Anterior cingulate cortex (tissue), 58 donors: ENCODE measurements at regions not wholly inside any gene's neighbourhood (a gene's known extent, or its start where the extent isn't known, plus 50 kb on each side); places are given as distances from the start of the nearest gene placed in this dataset.
"Not testable (repeated sequence)": the region's sequence is repeated elsewhere in the genome, so short reads cannot be mapped to it uniquely, and the experiment has no call there.

Experiments used
- DNase-seq, 58 donors: peaks; one replicate each; lab custom pipeline; 2025; lab: John Stamatoyannopoulos, UW

DNA sequence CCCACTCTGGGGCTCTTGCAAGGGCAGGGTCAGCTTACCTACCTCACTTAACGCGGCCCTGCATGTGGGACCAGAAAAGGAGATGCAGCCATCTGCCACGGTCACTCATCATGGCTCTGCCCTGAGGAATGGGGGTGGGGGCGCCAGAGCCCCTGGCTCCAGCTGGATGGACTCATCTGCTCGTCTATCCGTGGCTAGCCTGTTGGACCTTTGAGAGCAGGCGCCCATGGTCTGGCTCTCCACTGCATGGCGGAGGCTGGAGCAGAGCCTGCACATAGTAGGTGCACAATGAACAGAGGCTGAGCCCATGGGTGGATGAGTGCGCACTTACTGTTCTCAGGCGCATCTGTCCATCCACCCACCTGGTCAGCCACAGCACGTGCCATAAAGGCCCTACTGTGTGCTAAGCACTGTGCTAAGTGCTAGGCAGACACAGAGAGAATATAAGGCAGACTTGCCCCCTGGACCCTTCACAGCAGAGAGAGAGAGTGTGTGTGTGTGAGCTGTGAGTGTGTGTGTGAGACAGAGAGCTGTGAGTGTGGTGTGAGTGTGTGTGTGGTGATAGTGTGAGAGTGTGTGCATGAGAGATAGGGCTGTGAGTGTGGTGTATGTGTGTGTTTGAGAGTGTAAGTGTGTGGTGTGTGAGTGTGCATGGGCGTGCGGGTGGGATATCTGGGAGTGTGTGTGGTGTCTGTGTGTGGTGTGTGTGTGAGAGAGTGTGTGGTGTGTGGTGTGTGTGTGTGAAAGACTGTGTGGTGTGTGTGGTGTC, 151.3 kb downstream of the TFCP2L1 start:
- no peak for DNase-seq

DNA sequence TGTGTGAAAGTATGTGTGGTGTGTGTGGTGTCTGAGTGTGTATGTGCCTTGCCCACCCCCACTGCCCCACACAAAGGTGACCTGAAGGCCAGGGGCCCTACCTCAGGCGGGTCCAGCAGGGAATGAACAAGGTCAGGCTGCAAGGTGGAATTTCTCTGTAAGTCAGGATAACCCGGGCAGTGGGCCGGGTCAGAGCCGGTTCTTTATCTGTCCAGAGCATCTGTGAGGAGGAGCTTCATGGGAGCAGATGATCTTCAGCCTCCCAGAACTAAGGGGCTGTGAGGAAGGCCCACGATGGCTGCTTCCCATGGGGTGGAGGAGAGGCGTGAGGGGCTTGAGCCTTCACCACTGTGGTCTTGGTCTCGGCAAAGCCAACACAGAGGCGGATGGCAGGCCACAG, 150.3 kb downstream of the TFCP2L1 start:
- no peak for DNase-seq

DNA sequence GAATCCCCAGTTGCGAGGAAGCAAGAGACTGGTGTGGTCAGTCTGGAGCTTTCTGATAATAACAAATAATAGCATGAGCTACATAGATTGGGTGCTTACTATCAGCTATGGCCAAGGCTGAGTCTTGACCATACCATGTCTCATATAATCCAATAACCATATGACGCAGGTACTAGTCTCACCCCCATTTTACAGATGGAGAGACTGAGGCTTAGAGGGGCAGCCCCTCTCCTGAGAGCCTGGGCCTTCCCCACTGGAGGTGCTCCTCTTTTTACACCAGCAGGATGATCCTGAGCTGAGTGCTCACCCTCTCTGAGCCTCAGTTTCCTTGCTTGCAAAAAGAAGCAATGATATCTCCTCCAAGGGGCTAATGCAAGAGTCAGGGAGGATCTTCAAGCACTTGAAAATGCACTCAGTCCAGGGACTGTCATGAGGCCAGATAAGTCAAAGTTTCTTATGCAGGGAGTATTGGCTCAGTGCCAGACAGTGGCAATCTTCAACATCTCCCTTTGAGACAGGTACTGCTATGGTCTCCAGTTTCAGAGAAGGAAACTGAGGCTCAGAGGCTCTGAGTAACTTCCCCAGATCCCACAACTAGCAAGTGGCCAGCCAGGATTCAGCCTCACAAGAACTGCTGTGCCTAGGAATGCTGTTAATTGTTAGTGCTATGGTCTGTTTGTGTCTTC, 149.7 kb downstream of the TFCP2L1 start:
- no peak for DNase-seq

DNA sequence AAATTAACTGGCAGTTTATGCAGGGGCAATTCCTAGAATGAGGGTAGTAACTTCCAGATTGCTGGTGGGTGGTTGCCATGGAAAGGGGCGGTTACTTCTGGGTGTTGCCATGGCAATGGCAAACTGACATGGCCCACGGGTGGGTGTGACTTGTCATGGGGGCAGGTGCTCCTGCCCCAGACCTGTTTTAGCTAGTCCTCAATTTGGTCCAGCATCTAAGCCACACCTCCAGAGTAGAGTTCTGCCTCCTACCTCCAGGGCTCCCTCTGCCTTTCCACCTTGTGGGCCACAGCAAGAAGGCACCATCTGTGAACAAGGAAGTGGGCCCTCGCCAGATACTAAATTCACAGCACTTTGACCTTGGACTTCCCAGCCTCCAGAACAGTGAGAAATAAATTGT, 148.7 kb downstream of the TFCP2L1 start:
- no peak for DNase-seq

DNA sequence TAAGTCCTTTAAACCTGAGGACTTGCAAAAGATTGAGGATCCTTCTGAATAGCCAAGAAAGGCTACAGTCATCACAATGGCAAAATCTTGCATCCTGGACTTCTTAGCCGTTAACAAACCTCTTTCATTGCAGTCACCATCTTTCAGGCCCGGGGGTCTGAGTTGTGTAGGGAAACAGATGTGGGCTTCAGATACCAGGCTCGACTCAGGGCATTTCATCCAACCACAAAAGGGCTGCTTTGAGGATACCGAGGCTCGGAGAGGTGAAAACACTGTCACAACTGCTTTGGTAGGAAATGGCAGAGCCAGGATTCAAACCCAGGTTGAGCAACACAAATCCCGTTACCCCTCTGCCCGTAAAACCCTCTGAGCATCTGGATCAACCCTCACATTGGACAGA, 147.4 kb downstream of the TFCP2L1 start:
- no peak for DNase-seq

DNA sequence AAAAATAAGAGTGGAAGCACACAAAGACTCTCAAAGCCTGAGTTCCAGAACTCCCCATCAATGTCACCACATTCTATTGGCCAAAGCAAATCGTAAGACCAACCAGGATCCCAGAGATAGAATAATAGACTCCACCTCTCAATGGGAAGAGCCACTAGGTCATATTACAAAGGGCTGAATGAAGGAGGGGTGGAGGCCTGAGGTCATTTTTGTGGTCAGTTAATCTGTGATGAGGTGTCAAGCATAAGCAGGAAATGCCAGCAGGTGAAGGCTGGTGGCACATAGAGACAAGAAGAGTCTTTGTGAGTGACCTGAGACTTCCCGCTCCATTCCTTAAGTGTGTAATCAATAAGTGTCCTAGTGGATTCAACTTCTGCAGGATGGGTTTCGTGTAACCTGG, 144.3 kb downstream of the TFCP2L1 start:
- no peak for DNase-seq

DNA sequence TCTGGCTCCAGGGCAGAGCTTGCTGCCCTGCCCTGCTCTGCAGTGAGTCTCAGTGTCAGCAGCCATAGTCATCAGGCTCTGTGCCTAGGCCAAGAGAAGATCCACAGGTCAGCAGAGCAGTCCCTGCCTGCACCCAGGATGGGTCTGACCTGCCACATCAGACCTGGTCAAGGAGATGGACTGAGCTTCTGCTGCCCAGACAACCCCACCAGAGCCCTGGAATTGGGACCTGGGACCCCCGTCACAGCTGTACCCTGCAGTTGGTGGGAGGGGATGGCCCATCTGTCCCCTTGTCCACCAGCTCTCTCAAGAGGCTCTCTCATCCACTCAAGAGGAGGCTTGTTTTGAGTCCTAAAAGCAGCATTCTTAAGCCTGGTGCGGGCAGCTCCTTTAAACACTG, 142.6 kb downstream of the TFCP2L1 start:
- no peak for DNase-seq

DNA sequence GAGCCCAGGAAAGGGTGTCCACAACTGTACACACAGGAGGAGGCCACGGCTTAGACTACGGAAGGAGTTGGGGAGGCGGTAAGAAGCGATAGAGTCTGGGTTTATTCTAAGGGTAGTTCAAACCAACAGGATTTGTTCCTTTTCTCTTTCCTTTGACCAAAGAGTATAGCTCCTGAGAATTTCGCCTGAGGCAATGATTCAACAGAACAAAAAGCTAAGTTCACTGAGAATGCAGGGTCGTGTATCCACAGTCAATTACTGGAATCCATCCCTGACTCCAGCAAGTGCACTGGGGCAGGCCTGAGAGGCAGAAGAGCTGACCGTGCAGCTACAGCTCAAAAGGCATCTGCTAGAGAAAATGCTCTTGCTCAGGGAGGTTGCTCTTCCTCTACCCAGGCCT, 140.9 kb downstream of the TFCP2L1 start:
- no peak for DNase-seq

DNA sequence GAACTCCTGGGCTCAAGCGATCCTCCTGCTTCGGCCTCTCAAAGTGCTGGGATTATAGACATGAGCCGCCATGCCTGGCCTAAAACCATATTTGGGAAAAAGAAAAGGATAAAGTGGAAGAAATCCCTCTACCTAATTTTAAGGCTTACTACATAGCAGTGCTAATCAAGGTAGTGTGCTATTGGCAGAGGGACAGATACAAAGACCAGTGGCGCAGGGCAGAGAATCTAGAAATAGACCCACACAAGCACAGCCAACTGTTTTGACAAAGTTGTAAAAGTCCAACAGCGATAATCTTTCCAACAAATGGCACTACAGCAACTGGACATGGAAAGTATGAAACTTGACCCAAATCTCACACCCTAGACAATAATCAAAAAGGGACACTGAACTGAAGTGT, 138.4 kb downstream of the TFCP2L1 start:
- DNase-seq: no peak

DNA sequence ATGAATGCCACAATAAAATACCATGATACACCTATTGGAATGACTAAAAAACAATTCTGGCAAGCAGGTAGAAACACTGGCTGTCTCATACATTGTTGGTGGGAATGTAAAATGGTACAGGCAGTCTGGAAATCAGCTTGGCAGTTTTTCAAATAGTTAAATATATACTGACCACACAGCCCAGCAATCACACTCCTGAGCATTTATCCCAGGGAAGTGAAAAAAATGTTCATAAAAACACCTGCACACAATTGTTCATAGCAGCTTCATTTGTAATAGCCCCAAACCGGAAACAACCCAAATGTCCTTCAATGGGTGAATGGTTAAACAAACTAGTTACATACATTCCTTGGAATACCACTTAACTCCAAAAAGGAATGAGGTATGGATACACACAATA, 137.2 kb downstream of the TFCP2L1 start:
- no peak for DNase-seq

DNA sequence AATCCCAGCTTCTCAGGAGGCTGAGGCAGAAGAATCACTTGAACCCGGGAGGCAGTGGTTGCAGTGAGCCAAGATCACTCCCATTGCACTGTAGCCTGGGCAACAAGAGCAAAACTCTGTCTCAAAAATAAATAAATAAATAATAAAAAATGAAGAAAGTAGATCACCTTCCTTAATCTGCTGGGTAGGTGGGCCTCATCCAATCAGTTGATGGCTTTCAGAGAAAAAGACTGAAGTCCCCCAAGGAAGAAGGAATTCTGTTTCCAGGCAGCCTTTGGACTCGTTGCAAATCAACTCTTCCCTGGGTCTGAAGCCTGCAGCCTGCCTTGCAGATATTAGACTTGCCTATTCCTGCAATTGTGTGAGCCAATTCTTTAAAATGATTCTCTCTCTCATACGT, 136.5 kb downstream of the TFCP2L1 start:
- DNase-seq: no peak

DNA sequence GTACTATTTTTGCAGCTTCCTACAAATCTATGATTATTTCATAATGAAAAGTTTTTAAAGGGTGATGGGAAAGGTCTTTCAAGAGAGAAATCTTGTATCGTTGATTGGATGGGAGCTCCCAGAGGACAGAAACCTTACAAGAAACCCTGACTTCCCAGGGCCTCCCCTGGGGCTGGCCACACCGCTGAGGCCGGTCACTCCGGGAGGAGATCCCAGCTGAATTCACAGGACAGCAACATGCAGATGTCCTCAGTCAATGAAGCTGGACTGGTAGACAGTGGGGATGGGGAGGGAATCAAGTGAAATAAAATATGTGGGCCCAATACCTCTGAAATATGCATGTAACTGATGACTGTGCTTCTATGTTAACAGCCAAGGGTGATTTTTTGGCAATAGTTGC, 135.6 kb downstream of the TFCP2L1 start:
- no peak for DNase-seq

DNA sequence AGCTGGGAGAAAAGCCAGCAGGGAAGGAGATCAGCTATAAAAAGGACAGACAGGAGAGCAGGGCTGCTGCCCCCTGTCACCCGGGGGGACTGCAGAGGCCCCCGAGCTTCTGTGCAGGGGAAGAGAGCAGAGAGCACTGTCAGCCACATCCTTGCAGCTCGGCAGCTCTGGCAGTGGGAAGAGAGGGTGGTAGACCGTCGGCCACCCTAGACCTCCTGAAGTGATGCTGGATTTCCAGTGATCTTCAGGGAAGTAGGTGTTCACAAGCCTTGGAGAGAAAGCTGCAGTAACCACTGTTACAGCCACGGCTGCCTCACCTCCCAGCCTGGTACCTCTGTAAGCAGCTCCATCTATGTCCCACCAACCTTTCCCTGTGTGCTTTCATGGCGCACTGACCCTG, 134.9 kb downstream of the TFCP2L1 start:
- no peak for DNase-seq

DNA sequence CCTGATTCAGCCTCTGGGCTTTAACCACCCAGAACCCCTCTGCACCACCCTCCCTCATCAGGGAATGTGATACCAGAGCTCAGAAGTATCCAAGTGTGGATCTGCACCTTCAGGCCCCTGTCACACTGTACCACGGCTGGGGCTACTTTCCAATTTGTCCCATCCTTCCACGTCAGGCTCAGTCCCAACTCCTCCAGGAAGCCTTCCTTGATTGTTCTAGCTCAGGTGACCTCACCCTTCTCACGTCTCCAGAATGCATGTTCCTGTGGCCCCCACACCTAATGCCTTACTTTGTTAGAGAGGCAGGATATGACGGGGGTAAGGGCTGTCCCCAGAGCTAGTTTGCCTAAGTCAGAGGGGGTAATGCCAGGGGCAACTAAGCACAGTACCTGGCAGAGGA, 134.3 kb downstream of the TFCP2L1 start:
- DNase-seq: no peak

DNA sequence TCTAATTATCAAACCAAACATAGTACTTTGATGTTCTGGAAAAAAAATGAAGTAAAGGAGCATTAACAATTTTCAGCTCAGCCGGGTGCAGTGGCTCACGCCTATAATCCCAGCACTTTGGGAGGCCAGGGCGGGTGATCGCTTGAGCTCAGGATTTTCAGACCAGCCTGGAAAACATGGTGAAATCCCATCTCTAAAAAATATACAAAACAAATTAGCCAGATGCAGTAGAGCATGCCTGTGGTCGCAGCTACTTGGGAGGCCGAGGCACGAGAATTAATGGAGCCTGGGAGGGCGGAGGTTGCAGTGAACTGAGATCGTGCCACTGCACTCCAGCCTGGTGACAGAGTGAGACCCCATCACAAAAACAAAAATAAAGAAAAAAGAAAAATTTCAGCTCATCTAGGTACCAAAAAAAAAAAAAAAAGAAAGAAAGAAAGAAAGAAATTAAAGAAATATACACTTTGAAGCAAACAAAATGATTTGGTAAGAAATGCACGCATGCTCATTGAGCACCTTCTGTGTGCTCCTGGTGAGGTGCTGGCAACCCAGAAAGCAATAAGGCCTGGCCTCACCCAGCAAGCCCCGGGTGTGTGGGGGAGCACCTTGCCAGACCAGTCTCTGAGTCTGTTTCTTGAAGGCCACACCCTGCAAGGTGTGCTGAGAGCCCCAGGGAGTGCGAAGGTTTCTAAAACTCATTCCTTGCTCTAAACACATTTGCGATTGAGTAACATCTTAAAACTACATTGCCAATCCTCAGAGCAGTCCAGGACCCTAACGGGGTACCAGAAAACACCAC, 133.5 kb downstream of the TFCP2L1 start:
- no peak for DNase-seq

DNA sequence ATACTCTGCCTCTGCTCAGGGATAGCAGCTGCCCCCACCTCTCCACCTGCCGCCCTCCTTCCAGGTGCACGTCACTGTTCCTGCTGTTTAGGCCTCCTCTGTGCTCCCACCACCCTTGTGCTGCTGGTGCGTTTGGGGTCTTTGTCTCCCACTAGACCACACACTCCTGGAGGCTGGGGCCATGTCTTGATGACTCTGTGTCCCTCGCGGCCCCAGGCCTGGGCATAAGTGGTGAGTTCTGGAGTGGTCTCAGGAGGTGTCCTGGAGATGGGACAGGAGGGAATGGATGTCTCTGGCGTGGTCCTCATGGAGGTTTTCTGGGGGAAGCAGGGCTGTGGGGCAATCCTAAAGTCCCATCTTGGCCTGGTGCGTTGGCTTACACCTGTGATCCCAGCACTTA, 132.1 kb downstream of the TFCP2L1 start:
- no peak for DNase-seq

DNA sequence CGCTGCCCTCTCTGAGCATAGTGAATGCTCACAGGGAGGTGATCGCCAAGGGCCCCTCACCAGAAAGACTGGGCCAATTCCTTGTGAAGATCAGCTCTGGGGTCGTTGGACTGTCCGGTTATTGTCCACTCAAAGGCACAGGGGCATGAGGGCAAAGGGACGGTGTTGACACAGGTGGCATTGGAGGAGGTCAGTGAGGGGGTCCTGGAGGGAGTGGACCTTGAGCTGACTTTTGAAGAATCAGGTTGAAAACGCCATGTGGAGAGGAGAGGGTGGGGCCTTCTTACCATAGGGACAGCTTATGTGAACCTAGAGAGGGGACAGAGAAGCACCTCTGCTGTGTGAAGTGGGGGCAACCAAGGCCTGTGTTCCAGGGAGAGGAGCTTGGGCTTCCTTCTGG, 131.5 kb downstream of the TFCP2L1 start:
- DNase-seq: no peak

DNA sequence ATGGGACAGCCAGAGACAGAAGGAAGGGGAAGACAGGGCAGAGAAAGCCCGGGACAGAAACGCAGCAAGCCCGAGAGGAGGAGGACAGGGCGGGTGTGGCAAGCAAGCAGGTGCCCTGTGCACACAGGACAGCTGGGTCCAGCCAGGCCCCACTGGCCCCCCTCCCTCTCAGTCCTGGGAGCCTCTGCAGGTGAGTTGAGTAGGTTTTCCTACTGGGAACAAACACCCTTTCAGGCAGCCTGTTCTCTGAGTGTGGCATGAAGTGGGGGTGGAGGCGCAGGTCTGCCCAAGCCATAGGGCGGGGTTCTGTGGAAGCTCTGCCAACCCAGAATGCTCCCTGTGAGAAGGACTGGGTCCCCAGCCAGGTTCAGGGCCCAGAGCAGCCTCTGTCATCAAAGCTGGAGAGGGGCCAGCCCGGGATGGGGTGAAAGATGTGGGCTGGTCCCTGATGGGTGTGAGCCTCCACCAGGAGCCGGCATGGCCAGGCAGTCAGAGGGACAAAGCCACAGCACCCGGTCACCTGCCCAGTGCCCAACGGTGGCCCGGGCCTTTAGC, 129.4 kb downstream of the TFCP2L1 start:
- DNase-seq: no peak

DNA sequence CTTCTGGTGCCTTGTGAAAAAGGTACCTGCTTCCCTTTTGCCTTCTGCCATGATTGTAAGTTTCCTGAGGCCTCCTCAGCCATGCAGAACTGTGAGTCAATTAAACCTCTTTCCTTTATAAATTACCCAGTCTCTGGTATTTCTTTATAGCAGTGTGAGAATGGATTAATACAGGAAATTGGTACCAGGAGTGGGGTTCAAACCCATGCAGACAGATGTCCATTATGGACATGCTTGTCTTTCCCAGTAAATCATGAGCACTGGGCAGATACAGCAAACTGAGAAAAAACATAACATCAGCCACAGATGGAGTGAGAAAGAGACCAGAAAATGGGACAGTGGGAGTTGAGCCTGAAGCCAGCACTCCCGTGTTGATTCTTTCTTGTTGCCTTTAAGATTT, 127.5 kb downstream of the TFCP2L1 start:
- DNase-seq: not testable (repeated sequence)

DNA sequence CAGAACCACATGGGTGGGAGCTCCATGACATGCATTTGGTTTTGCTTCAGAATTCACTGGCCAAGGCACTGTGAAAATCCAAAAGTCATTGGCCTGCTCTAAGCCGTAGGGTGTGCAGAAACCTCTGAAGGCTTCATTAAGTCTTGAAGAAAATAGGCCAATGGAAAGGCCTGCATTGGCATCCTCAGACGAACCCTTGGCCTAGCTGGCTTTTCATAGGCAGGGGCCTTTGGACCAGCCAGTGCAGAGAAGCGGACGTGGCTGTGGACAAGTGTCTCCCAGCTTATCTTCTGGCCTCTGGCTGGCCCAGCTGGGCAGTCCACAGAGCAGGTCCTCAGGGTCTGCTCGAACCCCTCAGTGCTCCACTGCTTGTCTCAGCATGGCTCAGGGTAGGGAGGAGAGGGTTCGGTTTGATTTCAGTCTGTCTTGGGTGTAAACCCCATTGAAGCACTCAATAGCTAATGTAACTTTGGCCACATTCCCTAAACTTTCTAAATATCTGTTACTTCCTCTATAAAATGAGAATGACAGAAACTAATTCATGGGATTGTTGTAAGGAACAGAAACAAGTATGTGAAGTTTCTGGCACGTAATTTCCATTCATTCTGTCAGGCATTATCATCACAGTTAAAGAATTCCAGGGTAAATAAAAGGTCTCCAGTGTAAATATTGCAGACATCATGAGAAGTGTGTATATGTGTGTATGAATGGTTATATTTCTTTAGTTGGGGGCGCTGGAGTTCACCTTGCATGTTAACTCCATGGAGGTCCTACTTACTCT, 125.5 kb downstream of the TFCP2L1 start:
- no peak for DNase-seq
